ENCODE measurements at regions not wholly inside any gene's neighbourhood (a gene's known extent, or its start where the extent isn't known, plus 50 kb on each side); places are given as distances from the start of the nearest gene placed in this dataset.
"Not testable (repeated sequence)": the region's sequence is repeated elsewhere in the genome, so short reads cannot be mapped to it uniquely, and the experiment has no call there.

- DNase-seq: no peak
Measured at GRCh38 chr18:51525453-51526225, 328.2 kb upstream of the MEX3C start.

DNA sequence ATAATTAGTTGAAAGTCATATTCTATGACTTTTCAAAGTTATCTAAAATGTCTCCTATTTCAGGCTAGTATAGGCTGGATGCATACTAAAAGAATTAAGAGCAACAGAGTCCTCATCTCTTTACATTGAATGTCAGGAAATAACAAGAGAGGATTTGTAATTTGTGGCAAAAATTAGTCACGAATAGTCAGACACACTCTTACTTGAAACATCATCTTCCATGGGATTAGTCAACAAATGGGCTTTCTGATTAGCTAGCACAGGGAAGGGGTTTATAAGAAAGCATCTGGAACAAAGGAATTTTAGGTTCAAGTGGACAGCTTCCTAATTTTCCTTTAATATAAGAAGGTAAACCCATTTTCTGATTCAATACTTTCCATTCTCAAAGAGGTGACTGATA lies 330.3 kb upstream of the MEX3C start:
- DNase-seq: no peak

DNA sequence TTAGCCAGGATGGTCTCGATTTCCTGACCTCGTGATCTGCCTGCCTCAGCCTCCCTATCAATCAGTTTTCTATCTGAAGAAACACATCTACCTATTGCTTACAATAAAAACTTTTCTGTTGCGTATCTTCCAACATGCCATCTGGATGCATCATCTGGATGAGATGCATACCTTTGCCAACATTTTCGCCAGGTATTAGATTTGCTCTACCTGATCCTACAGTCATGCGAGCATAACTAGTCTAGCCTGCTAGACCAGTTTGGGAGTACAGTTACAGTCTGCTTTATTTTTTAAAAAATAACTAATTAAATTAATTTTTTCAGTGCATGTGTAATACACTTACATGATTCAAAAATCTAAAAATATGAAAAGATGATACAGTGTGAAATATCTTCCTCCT lies 334.0 kb upstream of the MEX3C start:
- DNase-seq: no peak

GRCh38 chr18:51537487-51537886 lies 340.0 kb upstream of the MEX3C start:
- no peak for DNase-seq

DNA sequence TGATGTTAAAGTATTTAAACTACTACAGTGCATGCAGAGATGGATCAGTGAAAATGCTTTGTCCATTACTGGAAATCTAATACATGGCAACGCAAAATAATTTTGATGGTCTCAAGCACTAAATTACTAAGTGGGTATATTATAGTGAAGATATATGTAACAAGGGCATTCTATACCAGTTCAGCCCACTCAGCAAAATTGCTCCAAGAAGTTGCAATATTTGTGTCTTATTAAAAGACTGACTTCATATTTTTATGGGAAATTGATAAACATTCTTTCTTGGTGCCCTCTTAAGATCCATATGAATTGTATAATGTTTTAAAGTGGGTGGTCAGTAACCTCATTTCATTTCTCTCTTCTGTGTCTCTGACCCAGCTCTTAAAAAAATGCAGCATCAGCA lies 343.1 kb upstream of the MEX3C start:
- no peak for DNase-seq

DNA sequence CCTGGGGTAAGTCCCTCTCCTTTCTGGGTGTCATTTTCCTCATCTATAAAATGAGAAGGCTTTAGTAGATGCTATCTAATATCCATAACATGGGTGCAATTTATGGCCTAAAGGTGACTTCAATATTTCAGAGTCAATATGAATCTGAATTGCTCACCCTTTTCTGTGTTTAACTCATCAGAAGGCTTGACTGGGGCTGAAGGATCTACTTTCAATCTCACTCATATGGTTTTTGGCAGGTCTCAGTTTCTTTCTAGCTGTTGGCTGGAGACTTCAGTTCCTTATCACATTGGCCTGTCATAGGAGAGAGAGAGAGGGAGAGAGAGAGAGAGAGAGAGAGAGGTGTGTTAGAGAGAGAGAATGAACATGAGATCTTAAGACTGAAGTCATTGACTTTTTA lies 343.7 kb upstream of the MEX3C start:
- DNase-seq: no peak

GRCh38 chr18:51543658-51544155 lies 346.2 kb upstream of the MEX3C start:
- no peak for DNase-seq

DNA sequence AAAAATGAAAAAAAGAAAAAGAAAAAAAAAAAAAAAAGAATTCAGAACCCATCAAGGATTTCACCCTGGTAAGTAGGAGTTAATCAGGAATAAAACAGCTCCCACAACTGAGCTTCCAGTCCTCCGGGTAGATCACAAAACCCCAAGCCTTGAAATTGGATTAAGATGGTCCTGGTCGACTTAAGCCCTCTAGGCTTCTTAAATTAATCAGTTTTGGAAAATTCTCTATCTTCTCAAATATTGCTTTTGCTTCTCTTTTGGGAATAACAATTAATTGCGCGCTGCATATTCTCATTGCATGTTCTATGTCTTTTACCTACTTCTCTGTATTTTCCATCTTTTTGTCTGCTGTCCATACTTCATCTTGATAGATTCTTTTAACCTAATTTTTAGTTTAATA lies 348.0 kb upstream of the MEX3C start:
- DNase-seq: no peak

DNA sequence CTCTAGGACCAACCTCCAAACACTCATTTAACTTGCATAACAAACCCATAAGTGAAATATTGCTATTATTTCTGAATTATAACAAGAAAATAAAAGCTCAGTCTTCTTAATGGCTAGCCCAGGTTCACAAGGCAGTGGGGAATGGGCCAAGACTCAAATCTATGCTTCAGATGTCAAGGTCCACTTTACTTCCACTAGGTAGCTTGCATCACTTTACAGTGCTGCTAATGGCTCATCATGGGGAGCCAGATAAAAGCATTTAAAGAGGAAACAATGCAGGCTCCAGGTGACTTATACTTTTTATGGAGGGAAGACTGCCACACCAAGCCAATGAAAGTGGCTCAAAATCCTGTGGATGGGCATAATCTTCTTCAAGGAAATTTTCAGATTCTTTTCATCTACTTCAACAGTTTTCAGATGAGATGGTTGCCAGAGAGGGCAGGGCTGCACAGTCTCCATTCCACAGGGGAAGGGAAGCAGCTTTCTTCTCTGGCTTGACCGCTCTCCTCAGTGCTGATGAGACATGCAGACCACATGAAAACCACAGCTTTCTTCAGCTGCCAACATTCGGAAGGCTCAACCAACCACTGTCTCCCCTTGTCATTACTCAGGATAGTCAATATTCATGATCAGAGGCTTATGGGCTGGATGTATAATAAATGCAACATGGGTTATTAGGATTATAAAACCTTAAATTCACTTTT lies 361.9 kb upstream of the MEX3C start:
- no peak for DNase-seq

DNA sequence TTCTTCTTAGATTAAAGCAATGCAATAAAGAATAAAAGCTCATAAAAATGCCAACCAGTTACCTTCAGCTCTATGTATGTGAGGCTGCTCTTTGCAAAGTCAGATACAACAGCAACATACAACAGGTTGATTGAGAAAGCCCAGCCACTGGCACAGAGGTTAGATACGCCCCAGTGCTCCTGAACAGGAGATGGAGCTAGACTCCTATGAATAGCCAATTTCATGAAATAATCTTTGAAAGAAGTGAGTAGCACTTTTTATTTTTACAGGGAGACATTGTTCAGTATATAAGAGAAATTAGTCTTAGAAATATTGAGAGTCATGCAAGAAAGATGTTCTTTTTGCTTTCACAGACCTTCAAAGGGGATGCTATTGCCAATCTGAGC lies 362.4 kb upstream of the MEX3C start:
- no peak for DNase-seq

DNA sequence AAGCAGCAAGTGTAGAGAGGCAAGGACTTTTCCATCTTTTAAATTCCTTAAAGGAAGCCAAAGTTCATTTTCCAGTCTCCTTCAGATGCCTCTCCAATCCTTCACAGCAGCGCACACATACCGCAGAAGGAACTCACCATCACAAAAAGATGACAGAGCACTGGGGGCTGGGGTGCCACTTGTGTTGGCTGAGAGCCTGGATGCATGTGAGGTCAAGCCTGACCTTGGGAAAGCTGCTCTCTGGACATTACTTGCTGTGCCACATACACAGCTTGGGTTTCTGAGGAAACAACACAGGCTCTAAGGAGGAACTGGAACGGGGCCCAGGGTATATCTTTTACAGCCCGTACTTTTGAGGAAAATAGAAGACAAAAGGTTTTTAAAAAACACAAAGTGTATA lies 364.3 kb upstream of the MEX3C start:
- DNase-seq: no peak

- DNase-seq: no peak
Measured at GRCh38 chr18:51562866-51563265, 365.4 kb upstream of the MEX3C start.

- no peak for DNase-seq
Measured at GRCh38 chr18:51563396-51563795, 365.9 kb upstream of the MEX3C start.

DNA sequence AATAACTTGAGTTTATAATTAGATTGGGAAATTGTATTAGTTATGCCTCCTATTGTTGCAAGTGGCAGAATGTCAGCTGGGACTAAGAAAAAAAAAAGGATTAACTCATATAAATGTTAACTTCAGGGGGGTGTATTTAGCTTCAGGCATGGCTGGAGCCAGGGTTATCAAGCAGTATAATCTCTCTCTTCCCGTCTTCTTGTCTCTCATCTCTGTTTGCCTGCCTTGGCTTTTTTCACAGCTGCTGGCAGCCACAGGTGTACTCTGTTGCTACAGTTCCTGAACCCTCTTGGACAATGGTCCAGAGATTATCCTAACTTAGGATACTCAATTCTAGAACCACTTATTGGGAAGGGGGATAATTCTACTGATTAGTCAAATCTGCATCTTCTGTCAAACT lies 370.7 kb upstream of the MEX3C start:
- no peak for DNase-seq

DNA sequence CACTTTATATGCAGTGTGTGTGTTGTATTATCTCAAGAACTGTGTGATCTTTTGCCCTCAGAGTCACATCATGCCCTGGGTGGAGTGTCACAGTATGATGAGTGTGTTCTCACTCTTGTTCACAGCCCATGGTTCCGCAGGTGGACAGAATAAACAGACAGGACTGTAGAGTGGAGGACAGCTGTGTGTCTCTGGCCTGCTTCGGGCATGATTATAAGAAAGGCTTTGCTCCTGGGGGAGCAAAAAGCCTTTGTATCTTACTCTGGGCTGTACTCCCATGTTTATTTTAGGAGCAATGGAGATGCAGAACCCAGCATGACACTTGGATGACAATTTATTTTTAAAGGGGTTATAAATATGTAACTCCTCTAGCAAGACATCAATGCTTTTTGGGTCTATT lies 371.7 kb upstream of the MEX3C start:
- DNase-seq: no peak

GRCh38 chr18:51569561-51569960 lies 372.1 kb upstream of the MEX3C start:
- no peak for DNase-seq

DNA sequence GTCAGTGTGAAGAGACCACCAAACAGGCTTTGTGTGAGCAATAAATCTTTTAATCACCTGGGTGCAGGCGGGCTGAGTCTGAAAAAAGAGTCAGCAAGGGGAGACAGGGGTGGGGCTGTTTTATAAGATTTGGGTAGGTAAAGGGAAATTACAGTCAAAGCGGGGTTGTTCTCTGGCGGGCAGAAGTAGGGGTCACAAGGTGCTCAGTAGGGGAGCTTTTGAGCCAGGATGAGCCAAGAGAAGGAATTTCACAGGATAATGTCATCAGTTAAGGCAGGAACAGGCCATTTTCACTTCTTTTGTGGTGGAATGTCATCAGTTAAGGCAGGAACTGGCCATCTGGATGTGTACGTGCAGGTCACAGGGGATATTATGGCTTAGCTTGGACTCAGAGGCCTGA lies 372.6 kb upstream of the MEX3C start:
- not testable (repeated sequence) for DNase-seq

GRCh38 chr18:51573886-51574285 lies 376.4 kb upstream of the MEX3C start:
- DNase-seq: not testable (repeated sequence)

DNA sequence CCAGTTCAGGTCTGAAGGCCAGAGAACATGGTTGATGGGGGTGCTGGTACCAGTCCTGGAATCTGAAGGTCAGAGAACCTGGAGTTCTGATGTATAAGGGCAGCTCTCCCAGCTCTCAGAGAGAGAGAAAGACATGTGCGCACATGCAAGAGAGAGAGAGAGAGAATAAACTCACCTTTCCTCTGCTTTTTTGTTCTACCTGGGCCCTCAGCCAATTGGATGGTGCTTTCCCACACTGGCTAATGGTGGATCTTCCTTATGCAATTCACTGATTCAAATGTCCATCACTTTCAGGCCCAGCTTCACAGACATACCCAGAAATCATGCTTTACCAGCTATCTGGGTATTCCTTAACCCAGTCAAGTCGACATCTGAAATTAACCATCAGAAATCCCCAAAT lies 377.7 kb upstream of the MEX3C start:
- no peak for DNase-seq

- DNase-seq: no peak
Measured at GRCh38 chr18:51578406-51578980, 381.0 kb upstream of the MEX3C start.

- DNase-seq: no peak
Measured at GRCh38 chr18:51580580-51580979, 383.1 kb upstream of the MEX3C start.

- no peak for DNase-seq
Measured at GRCh38 chr18:51582551-51582950, 385.1 kb upstream of the MEX3C start.

DNA sequence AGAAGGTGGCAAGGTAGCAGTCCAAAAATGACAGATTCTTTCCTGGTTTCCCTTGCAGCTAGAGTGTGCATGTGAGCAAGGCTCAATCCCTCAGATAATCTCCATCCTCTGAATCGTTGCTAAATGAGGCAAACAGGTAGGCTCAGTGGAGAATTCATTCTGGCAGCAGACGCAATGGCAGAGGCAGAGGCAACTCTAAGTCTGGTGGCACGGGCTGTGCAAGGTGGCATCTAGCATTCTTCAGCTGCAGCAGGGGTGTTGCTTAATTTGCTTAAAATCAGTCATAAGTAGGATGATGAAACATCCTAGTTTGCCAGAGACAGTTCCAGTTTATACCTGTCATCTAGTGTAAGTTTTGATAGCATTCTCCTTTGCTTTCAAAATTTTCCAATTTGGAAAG lies 391.1 kb upstream of the MEX3C start:
- DNase-seq: no peak

DNA sequence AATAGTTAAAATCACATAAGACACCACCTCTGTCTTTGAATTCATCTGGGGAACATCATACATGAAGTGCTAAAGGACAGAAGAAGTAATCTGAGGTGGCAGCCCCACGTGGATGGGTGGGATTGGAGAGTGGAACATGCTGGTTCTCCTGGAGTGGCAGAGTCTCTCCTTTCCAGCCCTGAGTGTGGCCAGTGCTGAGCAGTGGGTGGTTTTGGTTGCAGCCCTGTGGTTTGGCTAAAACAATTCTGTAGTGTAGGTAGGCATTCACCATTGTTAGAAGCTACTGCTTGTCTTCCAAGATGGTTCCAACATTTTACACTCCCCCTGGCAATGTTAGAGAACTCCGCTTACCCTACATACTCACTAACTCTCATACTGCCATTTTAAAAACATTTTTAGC lies 396.4 kb upstream of the MEX3C start:
- no peak for DNase-seq

Data from CD4-positive, alpha-beta T cell treated with Interleukin-17A for 4 hours (primary cell).